Activated CD8-positive, alpha-beta T cell treated with anti-CD3 and anti-CD28 coated beads, Interleukin-2, amount 10 ng/mL, durations not matched to agents 7 days and 5 days (primary cell): ENCODE measurements at regions not wholly inside any gene's neighbourhood (a gene's known extent, or its start where the extent isn't known, plus 50 kb on each side); places are given as distances from the start of the nearest gene placed in this dataset.

Experiments used
- ATAC-seq: fragments of 150-1000 bp; cut with Tn5 transposase; one replicate; pipeline ENCODE4 v1.10.0; 2021; ENCODE audit warnings: moderate library complexity
- CTCF ChIA-PET: fragments of 350-600 bp; sonication (Branson Sonifier 250); formaldehyde crosslinking; loops from one replicate; lab custom pipeline; 2021; ENCODE audit warnings: antibody characterized with exemption; lab: Charles Lee
- POLR2A ChIA-PET: fragments of 350-600 bp; sonication (Branson Sonifier 250); formaldehyde crosslinking; loops from one replicate; lab custom pipeline; 2021; ENCODE audit warnings: antibody characterized with exemption; lab: Charles Lee
- DNase-seq: peaks from one replicate; pipeline ENCODE4 v3.0.0-alpha.2; 2020
- H3K27ac Mint-ChIP-seq: one replicate; pipeline ENCODE4 v1.8.0; 2021; ENCODE audit warnings: mild to moderate bottlenecking, mixed read lengths
- H3K27me3 Mint-ChIP-seq: one replicate; pipeline ENCODE4 v1.8.0; 2021; ENCODE audit warnings: low read depth, mixed read lengths
- H3K36me3 Mint-ChIP-seq: one replicate; pipeline ENCODE4 v1.8.0; 2021; ENCODE audit warnings: low read depth, mixed read lengths
- H3K4me1 Mint-ChIP-seq: one replicate; pipeline ENCODE4 v1.8.0; 2021; ENCODE audit warnings: low read depth, mixed read lengths
- H3K4me3 Mint-ChIP-seq: one replicate; pipeline ENCODE4 v1.8.0; 2021; ENCODE audit warnings: mild to moderate bottlenecking, mixed read lengths
- H3K9me3 Mint-ChIP-seq: one replicate; pipeline ENCODE4 v1.8.0; 2022; ENCODE audit warnings: mixed read lengths; ENCODE audit not compliant: insufficient read depth

- POLR2A ChIA-PET = no interaction called here
Observed at GRCh38 chr3:102226463-102226862, 208.4 kb upstream of the ZPLD1 start.

GRCh38 chr3:102229062-102229655 is 205.7 kb upstream of the ZPLD1 start:
- peak; percentile 73 for ATAC-seq
- Mint-ChIP-seq H3K4me1 (peaks cover 14% of the 10 kb centered on the region), H3K36me3 (no peaks in the 10 kb centered on the region)

More at GRCh38 chr3:102226463-102226862, 208.4 kb upstream of the ZPLD1 start:
- DNase-seq = no peak
- H3K9me3 Mint-ChIP-seq = no peaks in the 10 kb centered on the region
- no peak overlapping the region for H3K27ac Mint-ChIP-seq
- peaks cover 35% of the 10 kb centered on the region for H3K4me1 Mint-ChIP-seq
- no peak for ATAC-seq
- H3K36me3 Mint-ChIP-seq = no peaks in the 10 kb centered on the region
- H3K4me3 Mint-ChIP-seq = no peak overlapping the region
- H3K27me3 Mint-ChIP-seq = peaks cover 12% of the 10 kb centered on the region
- CTCF ChIA-PET = interaction anchor here (1.2 to 10.1 kb wide), 17 partner anchors 29 to 430 kb away, joined by 3 to 230 read pairs (median 11); no protein-coding TSS in a partner anchor

GRCh38 chr3:102230057-102230456 is 204.8 kb upstream of the ZPLD1 start:
- H3K27ac Mint-ChIP-seq = no peak overlapping the region
- CTCF ChIA-PET = interaction anchor here (0.9 to 10.1 kb wide), 20 partner anchors 11 to 451 kb away, joined by 3 to 137 read pairs (median 6); partner anchors contain the start of gene NXPE3
- H3K27me3 Mint-ChIP-seq = peaks cover 25% of the 10 kb centered on the region
- H3K36me3 Mint-ChIP-seq = no peaks in the 10 kb centered on the region
- ATAC-seq = no peak
- POLR2A ChIA-PET = no interaction called here
- no peak overlapping the region for H3K4me3 Mint-ChIP-seq
- H3K9me3 Mint-ChIP-seq = no peaks in the 10 kb centered on the region
- H3K4me1 Mint-ChIP-seq = peaks cover 6% of the 10 kb centered on the region
- no peak for DNase-seq

More at GRCh38 chr3:102229062-102229655, 205.7 kb upstream of the ZPLD1 start:
- Mint-ChIP-seq H3K9me3 (no peaks in the 10 kb centered on the region), H3K27ac (no peak overlapping the region), H3K4me3 (no peak overlapping the region), H3K27me3 (peaks cover 18% of the 10 kb centered on the region)
- DNase-seq = peak; percentile 81
- ChIA-PET CTCF (interaction anchor here (0.6 to 10.1 kb wide), 76 partner anchors 9 to 1470 kb away, joined by 3 to 137 read pairs (median 4); partner anchors contain the start of genes NFKBIZ, NXPE3 and RPL24), POLR2A (interaction anchor here (1.1 to 1.3 kb wide), 2 partner anchors 379 to 421 kb away, joined by 3 to 5 read pairs; partner anchors contain the start of gene NFKBIZ)

GRCh38 chr3:102233881-102234280 is 200.9 kb upstream of the ZPLD1 start:
- ATAC-seq = no peak
- no peak overlapping the region for H3K27ac Mint-ChIP-seq
- peaks cover 3% of the 10 kb centered on the region for H3K4me1 Mint-ChIP-seq
- no peaks in the 10 kb centered on the region for H3K9me3 Mint-ChIP-seq
- H3K36me3 Mint-ChIP-seq = no peaks in the 10 kb centered on the region
- no peak for DNase-seq
- H3K27me3 Mint-ChIP-seq = peaks cover 26% of the 10 kb centered on the region
- CTCF ChIA-PET = interaction anchor here (1.3 to 2.6 kb wide), 2 partner anchors 9 to 303 kb away, joined by 5 to 9 read pairs; no protein-coding TSS in a partner anchor
- POLR2A ChIA-PET = no interaction called here
- no peak overlapping the region for H3K4me3 Mint-ChIP-seq

GRCh38 chr3:102235679-102236078 is 199.1 kb upstream of the ZPLD1 start:
- ATAC-seq (no peak), DNase-seq (no peak)
- H3K27ac Mint-ChIP-seq = no peak overlapping the region
- CTCF ChIA-PET = interaction anchor here (0.9 to 2.6 kb wide), 3 partner anchors 11 to 301 kb away, joined by 3 to 9 read pairs (median 3); no protein-coding TSS in a partner anchor
- no peaks in the 10 kb centered on the region for H3K36me3 Mint-ChIP-seq
- peaks cover 28% of the 10 kb centered on the region for H3K27me3 Mint-ChIP-seq
- no peaks in the 10 kb centered on the region for H3K4me1 Mint-ChIP-seq
- H3K9me3 Mint-ChIP-seq = no peaks in the 10 kb centered on the region
- H3K4me3 Mint-ChIP-seq = no peak overlapping the region
- POLR2A ChIA-PET = no interaction called here

- no peaks in the 10 kb centered on the region for H3K9me3 Mint-ChIP-seq
- POLR2A ChIA-PET = no interaction called here
- H3K27me3 Mint-ChIP-seq = peaks cover 25% of the 10 kb centered on the region
- ATAC-seq = no peak
- no peaks in the 10 kb centered on the region for H3K4me1 Mint-ChIP-seq
- no peak overlapping the region for H3K4me3 Mint-ChIP-seq
- H3K36me3 Mint-ChIP-seq = no peaks in the 10 kb centered on the region
- H3K27ac Mint-ChIP-seq = no peak overlapping the region
- no peak for DNase-seq
- CTCF ChIA-PET = interaction anchor here (9.6 kb wide), 1 partner anchor 8 kb away, joined by 84 read pairs; no protein-coding TSS in a partner anchor
Observed at GRCh38 chr3:102237181-102237580, 197.6 kb upstream of the ZPLD1 start.

GRCh38 chr3:102237838-102238237 is 197.0 kb upstream of the ZPLD1 start:
- H3K4me3 Mint-ChIP-seq = no peak overlapping the region
- H3K9me3 Mint-ChIP-seq = no peaks in the 10 kb centered on the region
- ATAC-seq = no peak
- H3K27ac Mint-ChIP-seq = no peak overlapping the region
- no peak for DNase-seq
- peaks cover 25% of the 10 kb centered on the region for H3K27me3 Mint-ChIP-seq
- H3K36me3 Mint-ChIP-seq = no peaks in the 10 kb centered on the region
- H3K4me1 Mint-ChIP-seq = no peaks in the 10 kb centered on the region
- ChIA-PET POLR2A (no interaction called here), CTCF (interaction anchor here (1.4 to 9.6 kb wide), 2 partner anchors 9 to 299 kb away, joined by 4 to 84 read pairs; no protein-coding TSS in a partner anchor)

GRCh38 chr3:102238362-102238761 is 196.5 kb upstream of the ZPLD1 start:
- Mint-ChIP-seq H3K27me3 (peaks cover 25% of the 10 kb centered on the region), H3K4me1 (no peaks in the 10 kb centered on the region), H3K4me3 (no peak overlapping the region), H3K36me3 (no peaks in the 10 kb centered on the region), H3K9me3 (no peaks in the 10 kb centered on the region), H3K27ac (no peak overlapping the region)
- ATAC-seq = no peak
- POLR2A ChIA-PET = no interaction called here
- DNase-seq = no peak
- CTCF ChIA-PET = interaction anchor here (0.9 to 9.6 kb wide), 3 partner anchors 9 to 298 kb away, joined by 3 to 84 read pairs (median 4); no protein-coding TSS in a partner anchor

GRCh38 chr3:102240720-102241119 is 194.1 kb upstream of the ZPLD1 start:
- H3K4me3 Mint-ChIP-seq = no peak overlapping the region

GRCh38 chr3:102248981-102249705 is 185.7 kb upstream of the ZPLD1 start:
- Mint-ChIP-seq H3K4me3 (no peak overlapping the region), H3K9me3 (no peaks in the 10 kb centered on the region), H3K27me3 (peaks cover 20% of the 10 kb centered on the region), H3K27ac (no peak overlapping the region), H3K36me3 (no peaks in the 10 kb centered on the region), H3K4me1 (no peaks in the 10 kb centered on the region)
- POLR2A ChIA-PET = no interaction called here
- ATAC-seq = no peak
- no peak for DNase-seq
- CTCF ChIA-PET = no interaction called here

More at GRCh38 chr3:102240720-102241119, 194.1 kb upstream of the ZPLD1 start:
- H3K9me3 Mint-ChIP-seq = no peaks in the 10 kb centered on the region
- no peaks in the 10 kb centered on the region for H3K36me3 Mint-ChIP-seq
- ChIA-PET CTCF (interaction anchor here (1.1 to 9.6 kb wide), 4 partner anchors 9 to 432 kb away, joined by 3 to 84 read pairs (median 4); no protein-coding TSS in a partner anchor), POLR2A (no interaction called here)
- peaks cover 18% of the 10 kb centered on the region for H3K27me3 Mint-ChIP-seq
- H3K27ac Mint-ChIP-seq = no peak overlapping the region
- no peak for DNase-seq
- H3K4me1 Mint-ChIP-seq = no peaks in the 10 kb centered on the region
- ATAC-seq = no peak

- H3K27ac Mint-ChIP-seq = no peak overlapping the region
- H3K9me3 Mint-ChIP-seq = no peaks in the 10 kb centered on the region
- no peaks in the 10 kb centered on the region for H3K4me1 Mint-ChIP-seq
- H3K27me3 Mint-ChIP-seq = peaks cover 23% of the 10 kb centered on the region
- no peak overlapping the region for H3K4me3 Mint-ChIP-seq
- ATAC-seq (no peak), DNase-seq (no peak)
- no peaks in the 10 kb centered on the region for H3K36me3 Mint-ChIP-seq
- CTCF ChIA-PET = no interaction called here
- POLR2A ChIA-PET = no interaction called here
Observed at GRCh38 chr3:102255736-102256135, 179.1 kb upstream of the ZPLD1 start.
